PC-9 (cell line): ENCODE measurements at regions not wholly inside any gene's neighbourhood (a gene's known extent, or its start where the extent isn't known, plus 50 kb on each side); places are given as distances from the start of the nearest gene placed in this dataset.

ENCODE experiments used
- CTCF ChIP-seq: fragments of 200-600 bp; sonication (generic); conservative IDR thresholded peaks from 2 replicates; pipeline ENCODE4 v1.6.1; 2017; ENCODE audit warnings: mixed run types, antibody characterized with exemption, mild to moderate bottlenecking, moderate library complexity
- EZH2 ChIP-seq: fragments of 200-600 bp; sonication (generic); IDR thresholded peaks from 2 replicates; pipeline ENCODE4 v1.8.0; 2017; ENCODE audit warnings: antibody characterized with exemption, low read depth

GRCh38 chr6:6886171-6886885, 221.4 kb upstream of the RREB1 start:
- no peak for TF ChIP-seq CTCF
- TF ChIP-seq EZH2, result no peak
